Kidney capillary endothelial cell (primary cell): ENCODE measurements at regions not wholly inside any gene's neighbourhood (a gene's known extent, or its start where the extent isn't known, plus 50 kb on each side); places are given as distances from the start of the nearest gene placed in this dataset.

Source experiments
- DNase-seq: peaks from one replicate; pipeline ENCODE4 v3.0.0-alpha.2; 2018; ENCODE audit warnings: low spot score

GRCh38 chr6:9942131-9942530 lies 472.7 kb downstream of the TFAP2A start:
- DNase-seq = no peak

- no peak for DNase-seq
Measured at GRCh38 chr6:9938801-9939200, 476.1 kb downstream of the TFAP2A start.

- DNase-seq = no peak
Measured at GRCh38 chr6:9937031-9937763, 477.7 kb downstream of the TFAP2A start.

GRCh38 chr6:9936551-9936950 lies 478.3 kb downstream of the TFAP2A start:
- DNase-seq = no peak

GRCh38 chr6:9933677-9934076 lies 481.2 kb downstream of the TFAP2A start:
- DNase-seq = no peak

- no peak for DNase-seq
Measured at GRCh38 chr6:9927275-9927674, 487.6 kb downstream of the TFAP2A start.

GRCh38 chr6:9924971-9925370 lies 489.9 kb downstream of the TFAP2A start:
- no peak for DNase-seq

- DNase-seq = no peak
Measured at GRCh38 chr6:9921366-9921765, 493.5 kb downstream of the TFAP2A start.

- no peak for DNase-seq
Measured at GRCh38 chr6:9914951-9915350, 499.9 kb downstream of the TFAP2A start.

GRCh38 chr6:9901376-9901775 lies 513.5 kb downstream of the TFAP2A start:
- DNase-seq = no peak

GRCh38 chr6:9896806-9897205 lies 518.1 kb downstream of the TFAP2A start:
- peak; percentile 2 for DNase-seq

- no peak for DNase-seq
Measured at GRCh38 chr6:9890893-9891292, 524.0 kb downstream of the TFAP2A start.

- no peak for DNase-seq
Measured at GRCh38 chr6:9890469-9890868, 524.4 kb downstream of the TFAP2A start.

- no peak for DNase-seq
Measured at GRCh38 chr6:9878535-9878934, 536.3 kb downstream of the TFAP2A start.

- no peak for DNase-seq
Measured at GRCh38 chr6:9875605-9876353, 539.1 kb downstream of the TFAP2A start.

GRCh38 chr6:9862603-9863167 lies 552.2 kb downstream of the TFAP2A start:
- DNase-seq = no peak

GRCh38 chr6:9851541-9852380 lies 563.1 kb downstream of the TFAP2A start:
- DNase-seq = no peak

GRCh38 chr6:9851006-9851405 lies 563.9 kb downstream of the TFAP2A start:
- no peak for DNase-seq

GRCh38 chr6:9848094-9848493 lies 566.8 kb downstream of the TFAP2A start:
- no peak for DNase-seq

GRCh38 chr6:9841886-9842725 lies 572.8 kb downstream of the TFAP2A start:
- DNase-seq = no peak

GRCh38 chr6:9834233-9834632 lies 580.6 kb downstream of the TFAP2A start:
- no peak for DNase-seq
